ENCODE measurements at regions not wholly inside any gene's neighbourhood (a gene's known extent, or its start where the extent isn't known, plus 50 kb on each side); places are given as distances from the start of the nearest gene placed in this dataset.

DNA sequence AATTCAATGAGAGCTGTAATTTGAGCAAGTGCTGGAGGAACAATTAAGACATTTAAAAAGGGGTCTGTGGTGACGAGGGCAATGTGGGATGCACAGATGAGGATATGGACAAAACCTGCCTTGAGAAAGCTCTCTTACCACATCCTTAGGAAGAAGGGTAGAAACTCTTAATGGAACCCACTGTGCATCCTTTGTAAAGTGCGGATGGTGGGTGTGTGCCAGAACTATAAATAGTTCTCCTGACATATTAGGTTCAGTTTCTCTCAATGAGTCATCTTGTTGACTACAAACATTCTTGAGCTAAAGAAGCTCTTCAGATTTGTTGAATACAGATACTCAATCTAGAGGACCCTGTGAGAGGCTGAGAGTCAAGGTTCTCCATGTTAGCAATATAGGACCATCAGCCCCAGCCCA, 106.1 kb upstream of the ANO4 start:
- TF ChIP-seq POLR2A (IDR thresholded peaks at IDR 0.05; ENCODE audit: low read depth, low read length) (no peak), POLR2AphosphoS5 (IDR thresholded peaks at IDR 0.05; ENCODE audit: insufficient read depth, low read depth, low read length) (no peak), FOS (IDR thresholded peaks at IDR 0.05; ENCODE audit: borderline replicate concordance, insufficient read depth, low read length) (no peak), JUN (IDR thresholded peaks at IDR 0.05; ENCODE audit: borderline replicate concordance, insufficient read depth, insufficient read length, low read depth) (no peak), GATA2 (IDR thresholded peaks at IDR 0.05; ENCODE audit: insufficient read depth, insufficient read length, low read depth, low read length) (no peak), MYC (IDR thresholded peaks at IDR 0.05; ENCODE audit: low read depth, low read length) (no peak), MAX (IDR thresholded peaks at IDR 0.05; ENCODE audit: insufficient read depth, insufficient read length) (no peak), CTCF (IDR thresholded peaks at IDR 0.05; ENCODE audit: extremely low read depth in 1 of 2, insufficient read depth in 1 of 2, low read depth in 1 of 2, low read length in 2 of 2) (no peak), EZH2 (IDR thresholded peaks at IDR 0.05; ENCODE audit: borderline replicate concordance, low read depth, low read length, severe bottlenecking) (no peak)
- POLR2A ChIA-PET: no interaction called here
- no TSS peak for BruUV-seq (replicated peaks)

More for the DNA sequence above, 106.1 kb upstream of the ANO4 start:
- CTCF ChIA-PET: interaction anchor here (0.6 to 1.0 kb wide), 2 partner anchors 133 to 252 kb away, joined by 3 read pairs; no protein-coding TSS in a partner anchor
- Histone ChIP-seq H4K20me1 (replicated peaks; ENCODE audit: control insufficient read depth, extremely low read depth, insufficient read depth, low read length) (no peaks in the 10 kb centered on the region), H3K4me2 (ENCODE audit: insufficient read depth, low read length) (no peak overlapping the region), H3K9me1 (replicated peaks; ENCODE audit: control insufficient read depth, extremely low read depth, insufficient read depth, low read length) (no peaks in the 10 kb centered on the region), H3K27ac (ENCODE audit: insufficient read depth, low read depth, low read length) (no peak overlapping the region), H3K9ac (replicated peaks; ENCODE audit: extremely low read depth, insufficient read depth, low read length) (no peak overlapping the region), H3K36me3 (ENCODE audit: control insufficient read depth in 2 of 2, extremely low read depth in 1 of 2, insufficient read depth in 2 of 2, low read length in 2 of 2) (no peaks in the 10 kb centered on the region), H3K4me1 (ENCODE audit: control insufficient read depth, extremely low read depth, insufficient read depth, low read length) (no peaks in the 10 kb centered on the region), H3K4me3 (replicated peaks in 1 of 3; ENCODE audit: insufficient read depth in 1 of 3, low read depth in 1 of 3, low read length in 3 of 3) (no peak overlapping the region), H3K9me3 (replicated peaks; ENCODE audit: control insufficient read depth, insufficient read depth, low read length) (no peaks in the 10 kb centered on the region), H3K27me3 (ENCODE audit: control insufficient read depth in 2 of 2, insufficient read depth in 2 of 2, low read length in 2 of 2) (no peaks in the 10 kb centered on the region), H2AFZ (ENCODE audit: low read depth, low read length) (no peak overlapping the region), H3K79me2 (ENCODE audit: control insufficient read depth, insufficient read depth, low read length) (no peaks in the 10 kb centered on the region)
- DNase-seq (ENCODE audit: low read depth, low spot score) (no peak), FAIRE-seq (no peak)
- dilution Hi-C loops (cut with MboI; ENCODE audit: extremely low pct_ligation_motif_present, low sequenced_read_pairs): no loop called here
- intact Hi-C loops (cut with micrococcal nuclease): no loop called here

All from endothelial cell of umbilical vein (primary cell).